SK-N-SH treated with all-trans-retinoic acid at 6 μM for 48 hours (cell line): ENCODE measurements at regions not wholly inside any gene's neighbourhood (a gene's known extent, or its start where the extent isn't known, plus 50 kb on each side); places are given as distances from the start of the nearest gene placed in this dataset.
A peak's percentile ranks its signal among the peaks of the same experiment; 100 is the strongest.

ENCODE experiments used
- ATAC-seq: fragments of 200-7000 bp; cut with Tn5 transposase; 3 replicates; pipeline ENCODE4 v1.9.1; 2020; ENCODE audit warnings: mild to moderate bottlenecking, moderate library complexity
- CSDC2 ChIP-seq: fragments of 250-450 bp; sonication (Bioruptor Pico); IDR thresholded peaks from 2 replicates; pipeline ENCODE4 v1.5.0; 2020; ENCODE audit warnings: mild to moderate bottlenecking, moderate library complexity
- RARB ChIP-seq: fragments of 250-450 bp; sonication (Bioruptor Pico); IDR thresholded peaks from 2 replicates; pipeline ENCODE4 v1.8.0; 2021; ENCODE audit warnings: mild to moderate bottlenecking, moderate library complexity
- TOX ChIP-seq: fragments of 250-450 bp; sonication (Bioruptor Pico); IDR thresholded peaks from 2 replicates; pipeline ENCODE4 v1.8.0; 2021; ENCODE audit warnings: mild to moderate bottlenecking, moderate library complexity, borderline replicate concordance
- ZFP3 ChIP-seq: fragments of 250-450 bp; sonication (Bioruptor Pico); IDR thresholded peaks from 2 replicates; pipeline ENCODE4 v1.5.0; 2020; ENCODE audit warnings: mild to moderate bottlenecking, moderate library complexity
- ZFP30 ChIP-seq: fragments of 450-650 bp; formaldehyde crosslinking; IDR thresholded peaks from 2 replicates; pipeline ENCODE4 v1.5.0; 2022; ENCODE audit warnings: mild to moderate bottlenecking, moderate library complexity
- ZNF565 ChIP-seq: fragments of 450-650 bp; formaldehyde crosslinking; conservative IDR thresholded peaks from 2 replicates; pipeline ENCODE4 v1.5.0; 2020; ENCODE audit warnings: low read depth, mild to moderate bottlenecking, moderate library complexity
- ZNF70 ChIP-seq: fragments of 450-650 bp; formaldehyde crosslinking; IDR thresholded peaks from 2 replicates; pipeline ENCODE4 v1.5.0; 2020; ENCODE audit warnings: mild to moderate bottlenecking, moderate library complexity
- TF ChIP-seq, protein P1 (sequence below): fragments of 250-450 bp; sonication (Bioruptor Pico); IDR thresholded peaks from 2 replicates; pipeline ENCODE4 v1.8.0; 2021; ENCODE audit warnings: low read depth, mild to moderate bottlenecking, moderate library complexity, borderline replicate concordance
- TF ChIP-seq, protein P2 (sequence below): fragments of 250-450 bp; sonication (Bioruptor Pico); IDR thresholded peaks from 2 replicates; pipeline ENCODE4 v1.5.1; 2021; ENCODE audit warnings: mild to moderate bottlenecking, moderate library complexity

DNA sequence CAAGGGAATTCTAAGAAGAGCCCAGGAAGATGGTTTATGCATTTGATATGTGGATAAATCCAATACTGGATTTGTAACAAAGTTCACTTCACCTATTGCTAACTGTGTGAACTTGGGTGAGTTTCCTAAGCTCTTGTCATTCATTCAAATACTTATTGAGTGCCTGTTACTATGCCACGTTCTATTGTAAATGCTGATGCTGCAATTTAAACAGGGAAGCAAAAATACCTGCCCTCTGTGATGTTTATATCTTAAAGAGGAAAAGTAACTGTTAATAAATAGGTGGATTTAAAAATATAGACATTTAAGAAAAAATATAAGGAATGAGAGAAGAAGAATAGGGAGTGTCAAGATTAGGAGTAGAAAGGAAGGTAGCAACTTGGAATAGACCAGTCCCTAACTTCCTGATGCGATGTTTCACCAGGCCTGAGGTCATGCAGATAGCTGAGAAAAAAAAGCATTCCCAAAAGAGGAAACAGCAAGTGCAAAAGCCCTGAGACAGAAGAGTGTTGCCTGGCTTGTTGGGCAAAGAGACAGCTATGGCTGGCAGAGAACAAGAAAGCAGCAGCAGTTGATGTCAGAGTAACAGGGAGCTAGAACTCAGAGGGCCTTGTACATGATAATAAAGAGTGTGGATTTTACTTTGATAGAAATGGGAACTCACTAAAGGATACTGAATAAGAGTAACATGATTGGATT, 54.3 kb upstream of the TCF21 start (continued):
- TF ChIP-seq, protein P1, sequence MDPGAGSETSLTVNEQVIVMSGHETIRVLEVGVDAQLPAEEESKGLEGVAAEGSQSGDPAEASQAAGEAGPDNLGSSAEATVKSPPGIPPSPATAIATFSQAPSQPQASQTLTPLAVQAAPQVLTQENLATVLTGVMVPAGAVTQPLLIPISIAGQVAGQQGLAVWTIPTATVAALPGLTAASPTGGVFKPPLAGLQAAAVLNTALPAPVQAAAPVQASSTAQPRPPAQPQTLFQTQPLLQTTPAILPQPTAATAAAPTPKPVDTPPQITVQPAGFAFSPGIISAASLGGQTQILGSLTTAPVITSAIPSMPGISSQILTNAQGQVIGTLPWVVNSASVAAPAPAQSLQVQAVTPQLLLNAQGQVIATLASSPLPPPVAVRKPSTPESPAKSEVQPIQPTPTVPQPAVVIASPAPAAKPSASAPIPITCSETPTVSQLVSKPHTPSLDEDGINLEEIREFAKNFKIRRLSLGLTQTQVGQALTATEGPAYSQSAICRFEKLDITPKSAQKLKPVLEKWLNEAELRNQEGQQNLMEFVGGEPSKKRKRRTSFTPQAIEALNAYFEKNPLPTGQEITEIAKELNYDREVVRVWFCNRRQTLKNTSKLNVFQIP (CRISPR knock-in tag): no peak
- no peak for TF ChIP-seq ZNF565

DNA sequence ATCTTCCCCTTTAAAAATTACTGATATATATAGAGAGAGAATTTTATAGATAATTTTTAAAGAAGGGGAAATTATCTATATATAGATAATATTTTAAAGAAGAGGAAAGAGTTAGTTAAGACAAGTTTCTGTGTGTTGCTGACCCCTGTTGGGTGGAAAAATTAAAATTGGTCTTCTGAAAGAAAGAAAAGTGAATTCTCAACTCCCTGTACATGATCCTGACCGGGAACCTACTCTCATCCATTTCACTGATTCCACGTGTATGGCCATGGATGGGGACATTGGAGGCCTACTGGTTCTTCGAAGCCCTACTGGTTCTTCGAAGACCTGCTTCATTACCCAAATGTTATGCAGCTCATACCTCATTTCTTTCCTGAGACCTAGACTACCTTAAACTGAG, 53.0 kb upstream of the TCF21 start:
- ATAC-seq: no peak
- TF ChIP-seq ZFP30 (CRISPR knock-in tag): no peak
- TF ChIP-seq, protein P1 (CRISPR knock-in tag): no peak
- TF ChIP-seq, all 23 proteins: peak for 0

DNA sequence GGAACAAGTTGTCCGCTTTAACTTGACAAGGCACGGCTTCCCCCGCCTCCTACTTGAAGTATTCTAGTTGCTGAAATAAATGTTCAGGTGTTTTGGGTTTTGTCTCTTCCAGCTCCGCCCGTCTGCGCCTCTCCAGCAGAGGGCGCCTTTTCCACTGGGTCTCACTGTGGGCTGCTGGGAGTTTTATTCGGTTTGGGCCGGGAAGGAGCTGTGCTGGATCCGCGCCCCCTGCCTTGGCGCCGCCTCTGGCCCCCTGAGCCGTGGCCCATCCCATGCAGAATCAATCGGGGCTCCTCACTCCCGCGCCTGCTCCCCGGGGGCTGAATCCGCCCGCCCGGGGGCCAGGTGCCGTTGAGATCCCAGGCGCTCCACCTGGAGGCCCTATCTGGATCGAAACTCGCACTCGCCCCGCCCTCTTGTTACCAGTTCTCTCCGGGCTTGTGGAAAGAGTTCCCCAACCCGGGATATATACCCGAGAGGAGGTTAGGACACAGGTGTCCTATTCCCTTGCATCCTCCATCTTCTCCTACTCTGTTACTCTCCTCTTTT, 51.0 kb upstream of the TCF21 start:
- ATAC-seq: peak; percentile 96
- no peak for TF ChIP-seq CSDC2 (CRISPR knock-in tag)
- no peak for TF ChIP-seq ZNF70
- TF ChIP-seq, protein P1 (CRISPR knock-in tag): no peak
- TF ChIP-seq TOX (CRISPR knock-in tag): no peak
- TF ChIP-seq, protein P2, sequence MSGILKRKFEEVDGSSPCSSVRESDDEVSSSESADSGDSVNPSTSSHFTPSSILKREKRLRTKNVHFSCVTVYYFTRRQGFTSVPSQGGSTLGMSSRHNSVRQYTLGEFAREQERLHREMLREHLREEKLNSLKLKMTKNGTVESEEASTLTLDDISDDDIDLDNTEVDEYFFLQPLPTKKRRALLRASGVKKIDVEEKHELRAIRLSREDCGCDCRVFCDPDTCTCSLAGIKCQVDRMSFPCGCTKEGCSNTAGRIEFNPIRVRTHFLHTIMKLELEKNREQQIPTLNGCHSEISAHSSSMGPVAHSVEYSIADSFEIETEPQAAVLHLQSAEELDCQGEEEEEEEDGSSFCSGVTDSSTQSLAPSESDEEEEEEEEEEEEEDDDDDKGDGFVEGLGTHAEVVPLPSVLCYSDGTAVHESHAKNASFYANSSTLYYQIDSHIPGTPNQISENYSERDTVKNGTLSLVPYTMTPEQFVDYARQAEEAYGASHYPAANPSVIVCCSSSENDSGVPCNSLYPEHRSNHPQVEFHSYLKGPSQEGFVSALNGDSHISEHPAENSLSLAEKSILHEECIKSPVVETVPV (CRISPR knock-in tag): no peak
- TF ChIP-seq ZFP3 (CRISPR knock-in tag): no peak
- TF ChIP-seq RARB (CRISPR knock-in tag): no peak
